ENCODE measurements at regions not wholly inside any gene's neighbourhood (a gene's known extent, or its start where the extent isn't known, plus 50 kb on each side); places are given as distances from the start of the nearest gene placed in this dataset.

- no peak overlapping the region for H3K27ac ChIP-seq
- no peaks in the 10 kb centered on the region for H3K4me1 ChIP-seq
- H3K4me3 ChIP-seq, result no peak overlapping the region
- H3K36me3 ChIP-seq, result no peaks in the 10 kb centered on the region
- no peaks in the 10 kb centered on the region for H3K27me3 ChIP-seq
- H3K9me3 ChIP-seq, result no peaks in the 10 kb centered on the region
- no peak for DNase-seq
- TF ChIP-seq POLR2A (IDR thresholded peaks at IDR 0.05) (no peak), CTCF (IDR thresholded peaks at IDR 0.05) (no peak)
- intact Hi-C loops (cut with DNase I; ENCODE audit: low total_unique reads), result no loop called here
Observed at GRCh38 chr6:145015739-145016558, 719.4 kb downstream of the EPM2A start.

- TF ChIP-seq POLR2A (IDR thresholded peaks at IDR 0.05), result no peak
- intact Hi-C loops (cut with DNase I; ENCODE audit: low total_unique reads), result no loop called here
- Histone ChIP-seq H3K9me3 (no peaks in the 10 kb centered on the region), H3K36me3 (no peaks in the 10 kb centered on the region), H3K27ac (no peak overlapping the region), H3K4me1 (no peaks in the 10 kb centered on the region), H3K4me3 (no peak overlapping the region), H3K27me3 (no peaks in the 10 kb centered on the region)
- DNase-seq, result no peak
Observed at GRCh38 chr6:145017051-145017450, 718.3 kb downstream of the EPM2A start.

GRCh38 chr6:145017516-145017915 is 717.8 kb downstream of the EPM2A start:
- Histone ChIP-seq H3K4me3 (no peak overlapping the region), H3K36me3 (no peaks in the 10 kb centered on the region), H3K4me1 (no peaks in the 10 kb centered on the region), H3K27ac (no peak overlapping the region), H3K9me3 (no peaks in the 10 kb centered on the region), H3K27me3 (no peaks in the 10 kb centered on the region)
- intact Hi-C loops (cut with DNase I; ENCODE audit: low total_unique reads), result no loop called here
- DNase-seq, result no peak
- TF ChIP-seq POLR2A (IDR thresholded peaks at IDR 0.05), result no peak
- no peak for TF ChIP-seq CTCF (IDR thresholded peaks at IDR 0.05)

- intact Hi-C loops (cut with DNase I; ENCODE audit: low total_unique reads), result no loop called here
- H3K4me3 ChIP-seq, result no peak overlapping the region
- no peaks in the 10 kb centered on the region for H3K27me3 ChIP-seq
- H3K36me3 ChIP-seq, result no peaks in the 10 kb centered on the region
- no peaks in the 10 kb centered on the region for H3K9me3 ChIP-seq
- no peaks in the 10 kb centered on the region for H3K4me1 ChIP-seq
- DNase-seq, result no peak
- no peak for TF ChIP-seq POLR2A (IDR thresholded peaks at IDR 0.05)
- no peak overlapping the region for H3K27ac ChIP-seq
Observed at GRCh38 chr6:145018027-145018426, 717.3 kb downstream of the EPM2A start.

GRCh38 chr6:145020114-145020513 is 715.2 kb downstream of the EPM2A start:
- intact Hi-C loops (cut with DNase I; ENCODE audit: low total_unique reads), result no loop called here
- no peak overlapping the region for H3K27ac ChIP-seq

More at GRCh38 chr6:145020114-145020513, 715.2 kb downstream of the EPM2A start:
- DNase-seq, result no peak
- no peak for TF ChIP-seq POLR2A (IDR thresholded peaks at IDR 0.05)
- no peak for TF ChIP-seq CTCF (IDR thresholded peaks at IDR 0.05)
- Histone ChIP-seq H3K9me3 (no peaks in the 10 kb centered on the region), H3K4me3 (no peak overlapping the region), H3K27me3 (no peaks in the 10 kb centered on the region), H3K36me3 (no peaks in the 10 kb centered on the region), H3K4me1 (no peaks in the 10 kb centered on the region)
